ENCODE measurements at regions not wholly inside any gene's neighbourhood (a gene's known extent, or its start where the extent isn't known, plus 50 kb on each side); places are given as distances from the start of the nearest gene placed in this dataset.

GRCh38 chr7:54932818-54933543 is 85.8 kb upstream of the EGFR start:
- H3K36me3 ChIP-seq = no peaks in the 10 kb centered on the region
- DNase-seq = peak; percentile 43 to 91 (median 78)
- peaks cover 0 to 3% of the 10 kb centered on the region in 2 donors for H3K9me3 ChIP-seq
- no peaks in the 10 kb centered on the region for H3K4me1 ChIP-seq
- ATAC-seq = peak; percentile 99
- intact Hi-C loops (cut with DNase I) = no loop called here
- H3K27me3 ChIP-seq = peaks cover 0 to 7% of the 10 kb centered on the region in 2 donors
- TF ChIP-seq, protein P1, sequence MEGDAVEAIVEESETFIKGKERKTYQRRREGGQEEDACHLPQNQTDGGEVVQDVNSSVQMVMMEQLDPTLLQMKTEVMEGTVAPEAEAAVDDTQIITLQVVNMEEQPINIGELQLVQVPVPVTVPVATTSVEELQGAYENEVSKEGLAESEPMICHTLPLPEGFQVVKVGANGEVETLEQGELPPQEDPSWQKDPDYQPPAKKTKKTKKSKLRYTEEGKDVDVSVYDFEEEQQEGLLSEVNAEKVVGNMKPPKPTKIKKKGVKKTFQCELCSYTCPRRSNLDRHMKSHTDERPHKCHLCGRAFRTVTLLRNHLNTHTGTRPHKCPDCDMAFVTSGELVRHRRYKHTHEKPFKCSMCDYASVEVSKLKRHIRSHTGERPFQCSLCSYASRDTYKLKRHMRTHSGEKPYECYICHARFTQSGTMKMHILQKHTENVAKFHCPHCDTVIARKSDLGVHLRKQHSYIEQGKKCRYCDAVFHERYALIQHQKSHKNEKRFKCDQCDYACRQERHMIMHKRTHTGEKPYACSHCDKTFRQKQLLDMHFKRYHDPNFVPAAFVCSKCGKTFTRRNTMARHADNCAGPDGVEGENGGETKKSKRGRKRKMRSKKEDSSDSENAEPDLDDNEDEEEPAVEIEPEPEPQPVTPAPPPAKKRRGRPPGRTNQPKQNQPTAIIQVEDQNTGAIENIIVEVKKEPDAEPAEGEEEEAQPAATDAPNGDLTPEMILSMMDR (IDR thresholded peaks at IDR 0.05) = no peak
- peak overlapping the region; percentile 18 to 27 for H3K4me3 ChIP-seq
- H3K27ac ChIP-seq = peak overlapping the region; percentile 23 to 60

- peak; percentile 11 for ATAC-seq
- TF ChIP-seq, protein P1 (IDR thresholded peaks at IDR 0.05) = no peak
- no peaks in the 10 kb centered on the region for H3K36me3 ChIP-seq
- H3K4me1 ChIP-seq = no peaks in the 10 kb centered on the region
- H3K9me3 ChIP-seq = peaks cover 0 to 3% of the 10 kb centered on the region in 2 donors
- DNase-seq = no peak
- H3K4me3 ChIP-seq = peak overlapping the region; percentile 18 to 27
- peak overlapping the region in 1 of 2 donors; percentile 60 for H3K27ac ChIP-seq
- H3K27me3 ChIP-seq = peaks cover 0 to 7% of the 10 kb centered on the region in 2 donors
- intact Hi-C loops (cut with DNase I) = no loop called here
Observed at GRCh38 chr7:54933643-54934042, 85.2 kb upstream of the EGFR start.

DNA sequence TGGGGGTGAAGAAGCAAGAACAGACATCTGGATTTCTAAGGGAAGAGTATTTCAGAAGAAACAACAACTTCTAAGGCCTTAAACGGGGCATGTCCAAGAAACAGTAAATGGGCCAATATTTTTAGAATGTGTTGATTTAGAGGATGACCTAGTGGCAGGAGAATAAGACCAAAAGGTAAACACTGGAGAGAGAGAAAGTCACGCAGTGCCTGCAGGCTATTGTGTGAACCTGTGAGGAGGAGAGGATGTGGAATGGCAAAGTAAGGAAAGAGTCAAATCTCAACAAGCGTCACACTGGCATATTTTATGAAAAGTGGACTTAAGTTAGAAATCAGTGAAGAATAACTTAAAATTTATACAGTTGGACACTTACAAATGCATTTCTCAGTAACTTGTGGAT is 78.1 kb upstream of the EGFR start:
- no peak overlapping the region for H3K27ac ChIP-seq
- DNase-seq (no peak), ATAC-seq (no peak)
- no peak overlapping the region for H3K4me3 ChIP-seq
- intact Hi-C loops (cut with DNase I) = no loop called here
- H3K36me3 ChIP-seq = no peaks in the 10 kb centered on the region
- peaks cover 0 to 4% of the 10 kb centered on the region in 2 donors for H3K9me3 ChIP-seq
- H3K27me3 ChIP-seq = no peaks in the 10 kb centered on the region
- no peaks in the 10 kb centered on the region for H3K4me1 ChIP-seq
- TF ChIP-seq, protein P1 (IDR thresholded peaks at IDR 0.05) = no peak

- intact Hi-C loops (cut with DNase I) = no loop called here
- ATAC-seq = peak; percentile 91
- Histone ChIP-seq H3K27me3 (no peaks in the 10 kb centered on the region), H3K4me3 (no peak overlapping the region), H3K36me3 (no peaks in the 10 kb centered on the region), H3K9me3 (peaks cover 0 to 4% of the 10 kb centered on the region in 2 donors), H3K27ac (no peak overlapping the region), H3K4me1 (no peaks in the 10 kb centered on the region)
- TF ChIP-seq, protein P1 (IDR thresholded peaks at IDR 0.05) = no peak
- DNase-seq = peak in 2 of 4 donors; percentile 26 to 64
Observed at GRCh38 chr7:54944179-54944578, 74.6 kb upstream of the EGFR start.

DNA sequence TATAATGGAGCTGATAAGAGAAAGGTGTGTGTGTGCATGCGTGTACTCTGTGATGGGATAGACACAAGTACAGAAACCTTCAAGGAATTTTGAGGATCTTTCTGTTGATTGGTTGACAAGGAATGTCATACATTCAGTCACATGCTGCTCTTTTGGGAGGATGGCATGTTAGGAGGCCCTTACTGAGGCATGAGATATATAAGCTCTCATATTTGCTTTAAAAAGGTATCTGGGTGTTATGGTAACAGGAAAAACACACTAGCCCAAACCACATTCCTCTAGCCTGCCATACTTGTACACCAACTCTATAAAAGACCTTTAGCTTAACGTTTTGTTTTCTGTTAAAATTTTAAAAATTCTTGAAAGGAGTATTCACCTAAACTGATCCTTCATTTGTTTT is 72.5 kb upstream of the EGFR start:
- H3K27me3 ChIP-seq = no peaks in the 10 kb centered on the region
- H3K9me3 ChIP-seq = no peaks in the 10 kb centered on the region
- H3K4me1 ChIP-seq = no peaks in the 10 kb centered on the region
- intact Hi-C loops (cut with DNase I) = no loop called here
- no peak overlapping the region for H3K4me3 ChIP-seq
- no peak for DNase-seq
- H3K36me3 ChIP-seq = no peaks in the 10 kb centered on the region
- TF ChIP-seq, protein P1 (IDR thresholded peaks at IDR 0.05) = no peak
- ATAC-seq = peak; percentile 43
- peak overlapping the region in 1 of 2 donors; percentile 6 for H3K27ac ChIP-seq
